IMR-90 (cell line): ENCODE measurements at regions not wholly inside any gene's neighbourhood (a gene's known extent, or its start where the extent isn't known, plus 50 kb on each side); places are given as distances from the start of the nearest gene placed in this dataset.

ENCODE experiments used
- ATAC-seq: fragments of 200-7000 bp; cut with Tn5 transposase; 2 replicates; pipeline ENCODE4 v1.9.1; 2020; ENCODE audit warnings: low read depth, mild to moderate bottlenecking, moderate library complexity
- BruUV-seq: library from RNA; stranded (reverse); fragments of 400-500 nt; replicated peaks from 2 replicates; lab custom pipeline; 2021; lab: Mats Ljungman, UMichigan
- CTCF ChIA-PET: fragments of 300-600 bp; formaldehyde crosslinking; extraction: SDS; loops from one replicate; lab custom pipeline; 2021; ENCODE audit warnings: antibody characterized with exemption; lab: Yijun Ruan, JAX
- POLR2A ChIA-PET: fragments of 300-600 bp; sonication (Branson Sonifier 250); formaldehyde crosslinking; loops from one replicate; lab custom pipeline; 2022; ENCODE audit warnings: antibody characterized with exemption; ENCODE audit not compliant: unreplicated experiment; lab: Charles Lee
- DNase-seq: peaks from one replicate; pipeline ENCODE4 v3.0.0; 2013
- H2AFZ ChIP-seq: replicated peaks from 2 replicates; pipeline ENCODE3; 2013; ENCODE audit warnings: low read length, mild to moderate bottlenecking; ENCODE audit not compliant: poor library complexity
- H2AK5ac ChIP-seq: 2 replicates; pipeline ENCODE4 v1.6.1; 2013; ENCODE audit warnings: low read depth, low read length, inconsistent platforms
- H2AK9ac ChIP-seq: replicated peaks from 2 replicates; pipeline ENCODE3; 2013; ENCODE audit warnings: mild to moderate bottlenecking, low read depth, low read length, moderate library complexity; ENCODE audit not compliant: poor library complexity
- H2BK120ac ChIP-seq: 2 replicates; pipeline ENCODE4 v1.6.1; 2013; ENCODE audit warnings: low read depth, low read length, inconsistent platforms
- H2BK15ac ChIP-seq: 3 replicates; pipeline ENCODE4 v1.6.1; 2013; ENCODE audit warnings: low read depth, low read length, inconsistent platforms
- H2BK20ac ChIP-seq: 2 replicates; pipeline ENCODE4 v1.6.1; 2013; ENCODE audit warnings: low read depth, mild to moderate bottlenecking, inconsistent platforms, low read length, moderate library complexity
- H2BK5ac ChIP-seq: 2 replicates; pipeline ENCODE4 v1.6.1; 2013; ENCODE audit warnings: mild to moderate bottlenecking, low read depth, low read length, inconsistent platforms; ENCODE audit not compliant: poor library complexity, severe bottlenecking
- H3K14ac ChIP-seq: replicated peaks from 2 replicates; pipeline ENCODE4 v1.6.1; 2013; ENCODE audit warnings: low read depth, low read length, inconsistent platforms
- H3K18ac ChIP-seq: 2 replicates; pipeline ENCODE4 v1.6.1; 2013; ENCODE audit warnings: low read depth, low read length, control low read depth
- H3K23ac ChIP-seq: 2 replicates; pipeline ENCODE4 v1.6.1; 2013; ENCODE audit warnings: low read depth, low read length, inconsistent platforms
- H3K27ac ChIP-seq: 2 replicates; pipeline ENCODE4 v1.5.1; 2013; ENCODE audit warnings: mild to moderate bottlenecking, control low read depth, low read length; ENCODE audit not compliant: insufficient read depth
- H3K27me3 ChIP-seq: 2 replicates; pipeline ENCODE4 v1.6.1; 2013; ENCODE audit warnings: low read length; ENCODE audit not compliant: control insufficient read depth, insufficient read depth
- H3K36me3 ChIP-seq: 2 replicates; pipeline ENCODE4 v1.6.1; 2013; ENCODE audit warnings: low read length, mixed read lengths; ENCODE audit not compliant: control insufficient read depth, insufficient read depth
- H3K4ac ChIP-seq: 2 replicates; pipeline ENCODE4 v1.6.1; 2013; ENCODE audit warnings: low read depth, low read length, inconsistent platforms
- H3K4me1 ChIP-seq: 2 replicates; pipeline ENCODE4 v1.6.1; 2013; ENCODE audit warnings: low read length, mixed read lengths; ENCODE audit not compliant: control insufficient read depth, insufficient read depth
- H3K4me2 ChIP-seq: 2 replicates; pipeline ENCODE4 v1.6.1; 2013; ENCODE audit warnings: low read depth, mild to moderate bottlenecking, control low read depth, low read length, moderate library complexity
- H3K4me3 ChIP-seq: 2 replicates; pipeline ENCODE4 v1.5.1; 2013; ENCODE audit warnings: low read depth, mild to moderate bottlenecking, control low read depth, low read length, moderate library complexity; ENCODE audit not compliant: insufficient read depth
- H3K56ac ChIP-seq: 2 replicates; pipeline ENCODE4 v1.6.1; 2013; ENCODE audit warnings: low read length, inconsistent platforms; ENCODE audit not compliant: insufficient read depth; ENCODE audit errors: extremely low read depth
- H3K79me1 ChIP-seq, 2 experiments: 2 replicates each; pipeline ENCODE4 v1.6.1; 2013; ENCODE audit warnings: low read length in 2 of 2, inconsistent platforms in 1 of 2, low read depth in 1 of 2
- H3K9ac ChIP-seq: 2 replicates; pipeline ENCODE4 v1.6.1; 2013; ENCODE audit warnings: low read depth, low read length, control low read depth
- H3K9me1 ChIP-seq: 2 replicates; pipeline ENCODE4 v1.6.1; 2013; ENCODE audit warnings: low read length, inconsistent platforms; ENCODE audit not compliant: insufficient read depth
- H3K9me3 ChIP-seq: 2 replicates; pipeline ENCODE4 v1.6.1; 2013; ENCODE audit warnings: low read length; ENCODE audit not compliant: control insufficient read depth, insufficient read depth
- H4K20me1 ChIP-seq: 2 replicates; pipeline ENCODE4 v1.6.1; 2013; ENCODE audit warnings: low read length, inconsistent platforms; ENCODE audit not compliant: insufficient read depth
- H4K5ac ChIP-seq: 2 replicates; pipeline ENCODE4 v1.6.1; 2013; ENCODE audit warnings: mild to moderate bottlenecking, low read depth, low read length, control low read depth
- H4K8ac ChIP-seq, 2 experiments: 2 replicates each; pipeline ENCODE4 v1.6.1; 2013; ENCODE audit warnings: low read depth in 2 of 2, low read length in 2 of 2, control low read depth in 1 of 2, inconsistent platforms in 1 of 2
- H4K91ac ChIP-seq: 2 replicates; pipeline ENCODE4 v1.6.1; 2013; ENCODE audit warnings: low read depth, low read length, inconsistent platforms; ENCODE audit not compliant: insufficient read depth
- BHLHE40 ChIP-seq: fragments of 150-350 bp; IDR thresholded peaks from 2 replicates; pipeline ENCODE4 v1.6.1; 2016; ENCODE audit warnings: mild to moderate bottlenecking, low read depth, low read length
- CEBPB ChIP-seq: IDR thresholded peaks from 2 replicates; pipeline ENCODE4 v1.6.1; 2012; ENCODE audit warnings: low read depth, low read length, improper control_type of control experiment
- CHD1 ChIP-seq: IDR thresholded peaks from 2 replicates; pipeline ENCODE4 v1.6.1; 2012; ENCODE audit warnings: low read depth, low read length, improper control_type of control experiment
- FOS ChIP-seq: fragments of 150-350 bp; IDR thresholded peaks from 2 replicates; pipeline ENCODE4 v1.6.1; 2016; ENCODE audit warnings: low read depth, low read length
- MAFK ChIP-seq: IDR thresholded peaks from 2 replicates; pipeline ENCODE4 v1.6.1; 2012; ENCODE audit warnings: low read depth, low read length, improper control_type of control experiment
- MAZ ChIP-seq: IDR thresholded peaks from 2 replicates; pipeline ENCODE4 v1.6.1; 2012; ENCODE audit warnings: low read depth, mild to moderate bottlenecking, low read length, improper control_type of control experiment, moderate library complexity, borderline replicate concordance
- MXI1 ChIP-seq: IDR thresholded peaks from 2 replicates; pipeline ENCODE4 v1.6.1; 2012; ENCODE audit warnings: low read depth, mild to moderate bottlenecking, low read length, moderate library complexity, borderline replicate concordance
- NFE2L2 ChIP-seq: fragments of 150-350 bp; IDR thresholded peaks from 2 replicates; pipeline ENCODE4 v1.6.1; 2016; ENCODE audit warnings: low read depth, mild to moderate bottlenecking, low read length
- POLR2A ChIP-seq: IDR thresholded peaks from 2 replicates; pipeline ENCODE4 v1.6.1; 2012; ENCODE audit warnings: mild to moderate bottlenecking, low read depth, low read length
- RAD21 ChIP-seq: IDR thresholded peaks from 2 replicates; pipeline ENCODE4 v1.6.1; 2012; ENCODE audit warnings: low read length, improper control_type of control experiment
- RCOR1 ChIP-seq: IDR thresholded peaks from 2 replicates; pipeline ENCODE4 v1.6.1; 2012; ENCODE audit warnings: mild to moderate bottlenecking, low read length, improper control_type of control experiment; ENCODE audit not compliant: insufficient replicate concordance
- RFX5 ChIP-seq: IDR thresholded peaks from 2 replicates; pipeline ENCODE4 v1.8.0; 2012; ENCODE audit warnings: low read depth, mild to moderate bottlenecking, low read length, moderate library complexity
- SMC3 ChIP-seq: fragments of 150-350 bp; IDR thresholded peaks from 2 replicates; pipeline ENCODE4 v1.6.1; 2016; ENCODE audit warnings: low read depth, mild to moderate bottlenecking, antibody characterized with exemption, low read length, moderate library complexity
- WGBS, 2 experiments: methylation state at CpG; one replicate each; pipeline versions ENCODE4 v1.1.5 to v1.1.7; 2013; ENCODE audit warnings: missing lambda C conversion rate in 2 of 2; ENCODE audit not compliant: insufficient read length in 1 of 2; ENCODE audit errors: extremely low coverage in 2 of 2; 5-methylcytosine and 5-hydroxymethylcytosine counted together
- dilution Hi-C: fragments of 300-500 bp; cut with HindIII; formaldehyde crosslinking; loops from one replicate; pipeline ENCODE4 v1.14.3; 2018; ENCODE audit warnings: low sequenced_read_pairs; ENCODE audit not compliant: unreplicated experiment
- in situ Hi-C: fragments of 300-500 bp; cut with MboI; formaldehyde crosslinking; loops from 3 replicates; pipeline ENCODE4 v1.14.3; 2019; ENCODE audit warnings: low sequenced_read_pairs, inconsistent platforms, mixed read lengths
- intact Hi-C: fragments of 100-400 bp; cut with micrococcal nuclease; formaldehyde crosslinking; loops from 2 replicates; pipeline ENCODE4 v1.10.0; 2022
- TF ChIP-seq, protein P1 (sequence below): fragments of 150-350 bp; IDR thresholded peaks from 2 replicates; pipeline ENCODE4 v1.6.1; 2017; ENCODE audit warnings: mild to moderate bottlenecking, antibody characterized with exemption, low read length, low read depth
- TF ChIP-seq, protein P2 (sequence below): conservative IDR thresholded peaks from 2 replicates; pipeline ENCODE4 v1.5.1; 2012; ENCODE audit warnings: mild to moderate bottlenecking, low read depth, low read length, improper control_type of control experiment
- TF ChIP-seq, protein P3 (sequence below): fragments of 150-350 bp; IDR thresholded peaks from 2 replicates; pipeline ENCODE4 v1.6.1; 2016; ENCODE audit warnings: low read depth, mild to moderate bottlenecking, low read length, moderate library complexity, borderline replicate concordance

DNA sequence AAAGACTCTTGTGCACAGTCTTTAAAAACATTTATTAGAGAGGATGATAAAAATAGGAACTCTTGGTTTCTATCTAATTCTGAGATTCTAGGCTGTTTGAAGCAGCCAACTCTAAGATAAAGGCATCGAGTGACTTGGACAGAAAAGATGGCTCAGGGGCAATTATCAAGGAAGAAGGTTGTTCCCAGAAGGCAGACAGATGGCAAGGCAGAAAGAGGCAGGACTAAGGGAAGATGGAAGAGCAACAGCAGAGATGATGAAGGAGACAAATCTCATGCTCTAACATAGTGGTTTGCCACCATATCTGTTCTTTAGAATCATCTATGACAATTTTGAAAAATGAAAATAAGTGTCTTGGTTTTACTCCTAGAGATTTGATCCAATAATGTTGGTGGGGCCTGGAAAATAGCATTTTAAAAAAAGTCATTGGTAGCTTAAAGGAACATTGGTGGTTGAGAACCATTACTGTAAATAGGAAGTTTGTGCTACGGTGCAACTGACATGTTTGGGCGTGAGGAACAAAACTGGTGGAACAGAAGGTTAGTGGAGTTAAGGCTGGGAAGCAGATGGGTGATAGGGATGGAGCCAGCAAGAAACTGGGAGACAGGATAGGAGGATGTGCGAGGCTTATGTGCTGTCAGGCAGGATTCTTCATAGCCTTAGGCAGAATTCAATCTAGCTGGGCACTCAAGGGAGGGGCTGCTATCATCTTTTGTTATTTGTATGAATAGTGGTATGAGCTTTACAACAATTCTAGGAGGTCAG is 751.1 kb downstream of the DHX35 start:
- H4K91ac ChIP-seq, result no peak overlapping the region
- dilution Hi-C loops, result no loop called here
- no peak overlapping the region for H3K27ac ChIP-seq
- no TSS peak for BruUV-seq
- H3K27me3 ChIP-seq, result no peaks in the 10 kb centered on the region
- DNase-seq (no peak), ATAC-seq (no peak)
- no peak overlapping the region for H2AFZ ChIP-seq
- H2BK5ac ChIP-seq, result no peak overlapping the region
- H2BK120ac ChIP-seq, result no peak overlapping the region
- TF ChIP-seq, protein P1, sequence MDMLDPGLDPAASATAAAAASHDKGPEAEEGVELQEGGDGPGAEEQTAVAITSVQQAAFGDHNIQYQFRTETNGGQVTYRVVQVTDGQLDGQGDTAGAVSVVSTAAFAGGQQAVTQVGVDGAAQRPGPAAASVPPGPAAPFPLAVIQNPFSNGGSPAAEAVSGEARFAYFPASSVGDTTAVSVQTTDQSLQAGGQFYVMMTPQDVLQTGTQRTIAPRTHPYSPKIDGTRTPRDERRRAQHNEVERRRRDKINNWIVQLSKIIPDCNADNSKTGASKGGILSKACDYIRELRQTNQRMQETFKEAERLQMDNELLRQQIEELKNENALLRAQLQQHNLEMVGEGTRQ, result no peak
- TF ChIP-seq MXI1, result no peak
- no peak for TF ChIP-seq RAD21
- no peak for TF ChIP-seq MAZ
- TF ChIP-seq RCOR1, result no peak
- no peak for TF ChIP-seq CHD1
- no peak for TF ChIP-seq NFE2L2
- TF ChIP-seq RFX5, result no peak
- TF ChIP-seq, protein P2, sequence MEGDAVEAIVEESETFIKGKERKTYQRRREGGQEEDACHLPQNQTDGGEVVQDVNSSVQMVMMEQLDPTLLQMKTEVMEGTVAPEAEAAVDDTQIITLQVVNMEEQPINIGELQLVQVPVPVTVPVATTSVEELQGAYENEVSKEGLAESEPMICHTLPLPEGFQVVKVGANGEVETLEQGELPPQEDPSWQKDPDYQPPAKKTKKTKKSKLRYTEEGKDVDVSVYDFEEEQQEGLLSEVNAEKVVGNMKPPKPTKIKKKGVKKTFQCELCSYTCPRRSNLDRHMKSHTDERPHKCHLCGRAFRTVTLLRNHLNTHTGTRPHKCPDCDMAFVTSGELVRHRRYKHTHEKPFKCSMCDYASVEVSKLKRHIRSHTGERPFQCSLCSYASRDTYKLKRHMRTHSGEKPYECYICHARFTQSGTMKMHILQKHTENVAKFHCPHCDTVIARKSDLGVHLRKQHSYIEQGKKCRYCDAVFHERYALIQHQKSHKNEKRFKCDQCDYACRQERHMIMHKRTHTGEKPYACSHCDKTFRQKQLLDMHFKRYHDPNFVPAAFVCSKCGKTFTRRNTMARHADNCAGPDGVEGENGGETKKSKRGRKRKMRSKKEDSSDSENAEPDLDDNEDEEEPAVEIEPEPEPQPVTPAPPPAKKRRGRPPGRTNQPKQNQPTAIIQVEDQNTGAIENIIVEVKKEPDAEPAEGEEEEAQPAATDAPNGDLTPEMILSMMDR, result no peak
- TF ChIP-seq FOS, result no peak
- TF ChIP-seq, protein P3, sequence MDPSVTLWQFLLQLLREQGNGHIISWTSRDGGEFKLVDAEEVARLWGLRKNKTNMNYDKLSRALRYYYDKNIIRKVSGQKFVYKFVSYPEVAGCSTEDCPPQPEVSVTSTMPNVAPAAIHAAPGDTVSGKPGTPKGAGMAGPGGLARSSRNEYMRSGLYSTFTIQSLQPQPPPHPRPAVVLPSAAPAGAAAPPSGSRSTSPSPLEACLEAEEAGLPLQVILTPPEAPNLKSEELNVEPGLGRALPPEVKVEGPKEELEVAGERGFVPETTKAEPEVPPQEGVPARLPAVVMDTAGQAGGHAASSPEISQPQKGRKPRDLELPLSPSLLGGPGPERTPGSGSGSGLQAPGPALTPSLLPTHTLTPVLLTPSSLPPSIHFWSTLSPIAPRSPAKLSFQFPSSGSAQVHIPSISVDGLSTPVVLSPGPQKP, result no peak
- no peak for TF ChIP-seq POLR2A
- TF ChIP-seq BHLHE40, result no peak
- no peak for TF ChIP-seq CEBPB
- no peak for TF ChIP-seq SMC3
- no peak for TF ChIP-seq MAFK
- H3K9ac ChIP-seq, result no peak overlapping the region
- H3K9me3 ChIP-seq, result no peaks in the 10 kb centered on the region; the same call in 1 of the 2 replicates
- H3K18ac ChIP-seq, result no peak overlapping the region
- H3K56ac ChIP-seq, result no peak overlapping the region
- H4K5ac ChIP-seq, result no peak overlapping the region
- intact Hi-C loops, result no loop called here
- no peak overlapping the region for H2AK5ac ChIP-seq
- H3K4me2 ChIP-seq, result no peak overlapping the region
- H2AK9ac ChIP-seq, result no peak overlapping the region
- H3K36me3 ChIP-seq, result no peaks in the 10 kb centered on the region
- H2BK20ac ChIP-seq, result no peak overlapping the region
- POLR2A ChIA-PET, result no interaction called here
- H3K23ac ChIP-seq, result no peak overlapping the region
- no peak overlapping the region for H3K4me3 ChIP-seq
- no peak overlapping the region for H3K4ac ChIP-seq
- in situ Hi-C loops, result loop anchor here (25.0 kb wide), 1 partner anchor 99 kb away; no protein-coding TSS in a partner anchor
- H3K4me1 ChIP-seq, result no peaks in the 10 kb centered on the region
- 54% methylated on average over 3 of the region's 4 CpGs; no CpG with 5 or more reads in 1 of the 2 experiments for WGBS, 2 experiments
- no peak overlapping the region for H2BK15ac ChIP-seq
- H3K9me1 ChIP-seq, result no peaks in the 10 kb centered on the region
- H4K20me1 ChIP-seq, result no peaks in the 10 kb centered on the region
- H3K14ac ChIP-seq, result no peak overlapping the region
- no peak overlapping the region for H4K8ac ChIP-seq
- CTCF ChIA-PET, result no interaction called here
- H3K79me1 ChIP-seq, result no peaks in the 10 kb centered on the region
